ENCODE measurements at regions not wholly inside any gene's neighbourhood (a gene's known extent, or its start where the extent isn't known, plus 50 kb on each side); places are given as distances from the start of the nearest gene placed in this dataset.

DNA sequence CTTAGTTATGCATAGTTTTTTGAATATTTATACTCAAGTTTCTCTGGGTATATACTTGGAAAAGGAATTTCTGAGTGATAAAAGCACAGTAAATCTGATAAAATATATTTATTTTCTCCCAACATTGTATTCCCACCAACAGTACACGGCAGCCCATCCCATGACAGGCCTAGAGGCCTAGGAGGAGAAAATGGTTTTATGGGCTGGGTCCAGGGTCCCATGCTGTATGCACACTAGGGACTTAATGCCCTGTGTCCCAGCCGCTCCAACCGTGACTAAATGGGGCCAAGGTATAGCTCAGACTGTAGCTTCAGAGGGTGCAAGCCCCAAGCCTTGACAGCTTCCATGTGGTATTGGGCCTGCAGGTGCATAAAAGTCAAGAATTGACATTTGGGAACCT lies 1007.7 kb downstream of the DSC3 start:
- TF ChIP-seq, protein P1, sequence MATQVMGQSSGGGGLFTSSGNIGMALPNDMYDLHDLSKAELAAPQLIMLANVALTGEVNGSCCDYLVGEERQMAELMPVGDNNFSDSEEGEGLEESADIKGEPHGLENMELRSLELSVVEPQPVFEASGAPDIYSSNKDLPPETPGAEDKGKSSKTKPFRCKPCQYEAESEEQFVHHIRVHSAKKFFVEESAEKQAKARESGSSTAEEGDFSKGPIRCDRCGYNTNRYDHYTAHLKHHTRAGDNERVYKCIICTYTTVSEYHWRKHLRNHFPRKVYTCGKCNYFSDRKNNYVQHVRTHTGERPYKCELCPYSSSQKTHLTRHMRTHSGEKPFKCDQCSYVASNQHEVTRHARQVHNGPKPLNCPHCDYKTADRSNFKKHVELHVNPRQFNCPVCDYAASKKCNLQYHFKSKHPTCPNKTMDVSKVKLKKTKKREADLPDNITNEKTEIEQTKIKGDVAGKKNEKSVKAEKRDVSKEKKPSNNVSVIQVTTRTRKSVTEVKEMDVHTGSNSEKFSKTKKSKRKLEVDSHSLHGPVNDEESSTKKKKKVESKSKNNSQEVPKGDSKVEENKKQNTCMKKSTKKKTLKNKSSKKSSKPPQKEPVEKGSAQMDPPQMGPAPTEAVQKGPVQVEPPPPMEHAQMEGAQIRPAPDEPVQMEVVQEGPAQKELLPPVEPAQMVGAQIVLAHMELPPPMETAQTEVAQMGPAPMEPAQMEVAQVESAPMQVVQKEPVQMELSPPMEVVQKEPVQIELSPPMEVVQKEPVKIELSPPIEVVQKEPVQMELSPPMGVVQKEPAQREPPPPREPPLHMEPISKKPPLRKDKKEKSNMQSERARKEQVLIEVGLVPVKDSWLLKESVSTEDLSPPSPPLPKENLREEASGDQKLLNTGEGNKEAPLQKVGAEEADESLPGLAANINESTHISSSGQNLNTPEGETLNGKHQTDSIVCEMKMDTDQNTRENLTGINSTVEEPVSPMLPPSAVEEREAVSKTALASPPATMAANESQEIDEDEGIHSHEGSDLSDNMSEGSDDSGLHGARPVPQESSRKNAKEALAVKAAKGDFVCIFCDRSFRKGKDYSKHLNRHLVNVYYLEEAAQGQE (IDR thresholded peaks at IDR 0.05): no peak
- no peak for TF ChIP-seq PHF8 (IDR thresholded peaks at IDR 0.05; ENCODE audit: borderline replicate concordance, low read depth)
- TF ChIP-seq CTCF (IDR thresholded peaks at IDR 0.05): no peak
